HepG2 (cell line): ENCODE measurements at regions not wholly inside any gene's neighbourhood (a gene's known extent, or its start where the extent isn't known, plus 50 kb on each side); places are given as distances from the start of the nearest gene placed in this dataset.

Experiments
- ATAC-seq: fragments of 200-7000 bp; cut with Tn5 transposase; 3 replicates; pipeline ENCODE4 v1.9.1; 2020; ENCODE audit warnings: mild to moderate bottlenecking, moderate library complexity
- BruUV-seq: library from RNA; stranded (reverse); fragments of 400-500 nt; replicated peaks from 2 replicates; lab custom pipeline; 2021; lab: Mats Ljungman, UMichigan
- CTCF ChIA-PET: fragments of 300-600 bp; formaldehyde crosslinking; extraction: SDS; loops from one replicate; lab custom pipeline; 2021; ENCODE audit warnings: low total read pairs, inconsistent platforms, low intra/inter-chr PET ratio; lab: Yijun Ruan, JAX
- POLR2A ChIA-PET: fragments of 350-600 bp; sonication (Branson Sonifier 250); formaldehyde crosslinking; loops from one replicate; lab custom pipeline; 2020; ENCODE audit warnings: antibody characterized with exemption, inconsistent platforms; lab: Yijun Ruan, JAX
- DNase-seq: peaks from one replicate; pipeline ENCODE4 v3.0.0-alpha.2; 2015; ENCODE audit warnings: low spot score
- FAIRE-seq: peaks from 3 replicates; lab custom pipeline; 2011; peaks lifted over from hg19 to GRCh38; lab: Jason Lieb, UNC
- H2AFZ ChIP-seq: one replicate; pipeline ENCODE4 v1.6.1; 2011; ENCODE audit warnings: low read length, inconsistent platforms
- H3K27ac ChIP-seq: fragments of 300-600 bp; 3 replicates; pipeline ENCODE4 v1.8.0; 2011; ENCODE audit warnings: mixed run types, mild to moderate bottlenecking, mixed read lengths, low read length, inconsistent platforms; ENCODE audit not compliant: insufficient read depth; ENCODE audit errors: extremely low read length
- H3K27me3 ChIP-seq, 2 experiments: fragments of 200-600 bp in 1 of 2; 2 replicates in 1 of 2; 3 replicates in 1 of 2; pipeline versions ENCODE4 v1.6.0 to v1.8.0; 2011; ENCODE audit warnings: low read length in 2 of 2, mild to moderate bottlenecking in 2 of 2, moderate library complexity in 2 of 2, inconsistent platforms in 1 of 2; ENCODE audit not compliant: insufficient read depth in 2 of 2, control insufficient read depth in 1 of 2
- H3K36me3 ChIP-seq, 2 experiments: fragments of 200-600 bp in 1 of 2; replicated peaks in 1 of 2; 2 replicates in 1 of 2; 3 replicates in 1 of 2; pipeline versions ENCODE4 v1.5.1 to v1.8.0; 2011; ENCODE audit warnings: low read length in 2 of 2, inconsistent platforms in 1 of 2; ENCODE audit not compliant: insufficient read depth in 2 of 2, control insufficient read depth in 1 of 2
- H3K4me1 ChIP-seq: 2 replicates; pipeline ENCODE4 v1.5.1; 2012; ENCODE audit warnings: low read length, inconsistent platforms; ENCODE audit not compliant: insufficient read depth
- H3K4me2 ChIP-seq: 2 replicates; pipeline ENCODE4 v1.6.0; 2011; ENCODE audit warnings: low read depth, low read length, inconsistent platforms
- H3K4me3 ChIP-seq, 3 experiments: fragments of 200-600 bp in 1 of 3; sonication (generic), shearing (Covaris generic) in 1 of 3; replicated peaks in 1 of 3; 2 replicates each; pipeline ENCODE4 v1.5.1; 2011 to 2016; ENCODE audit warnings: low read length in 3 of 3, inconsistent platforms in 2 of 3, low read depth in 2 of 3, mild to moderate bottlenecking in 2 of 3, control low read depth in 1 of 3, mixed read lengths in 1 of 3; ENCODE audit not compliant: insufficient read depth in 1 of 3
- H3K79me2 ChIP-seq: one replicate; pipeline ENCODE4 v1.6.1; 2011; ENCODE audit warnings: low read length, inconsistent platforms; ENCODE audit not compliant: insufficient read depth
- H3K9ac ChIP-seq: 2 replicates; pipeline ENCODE4 v1.6.0; 2011; ENCODE audit warnings: mild to moderate bottlenecking, low read depth, low read length, inconsistent platforms; ENCODE audit not compliant: insufficient read depth
- H3K9me3 ChIP-seq: 2 replicates; pipeline ENCODE4 v1.5.1; 2012; ENCODE audit warnings: mild to moderate bottlenecking, low read length
- H4K20me1 ChIP-seq: 2 replicates; pipeline ENCODE4 v1.6.0; 2011; ENCODE audit warnings: inconsistent platforms, mild to moderate bottlenecking, low read length, moderate library complexity; ENCODE audit not compliant: insufficient read depth
- DRAP1 ChIP-seq: IDR thresholded peaks from 2 replicates; pipeline ENCODE4 v1.6.1; 2016; ENCODE audit warnings: missing genetic modification reagents, missing compliant biosample characterization
- MAX ChIP-seq: IDR thresholded peaks from 2 replicates; pipeline ENCODE4 v1.6.1; 2012; ENCODE audit warnings: inconsistent platforms
- NCOA1 ChIP-seq: sonication (generic); formaldehyde crosslinking; IDR thresholded peaks from 2 replicates; pipeline ENCODE4 v1.9.0; 2021; ENCODE audit warnings: missing genetic modification reagents
- POLR2AphosphoS2 ChIP-seq: IDR thresholded peaks from 2 replicates; pipeline ENCODE4 v1.6.1; 2011; ENCODE audit warnings: low read depth, low read length, improper control_type of control experiment
- RBM22 ChIP-seq: fragments of 200-400 bp; formaldehyde crosslinking; optimal IDR thresholded peaks from 2 replicates; pipeline ENCODE3; 2017; ENCODE audit warnings: mild to moderate bottlenecking, low read length, moderate library complexity
- TOE1 ChIP-seq: sonication (generic); formaldehyde crosslinking; IDR thresholded peaks from 2 replicates; pipeline ENCODE4 v1.4.0; 2020; ENCODE audit warnings: mild to moderate bottlenecking, missing genetic modification reagents
- ZBTB46 ChIP-seq: sonication (generic); formaldehyde crosslinking; IDR thresholded peaks from 2 replicates; pipeline ENCODE4 v1.4.0; 2020; ENCODE audit warnings: mild to moderate bottlenecking, missing genetic modification reagents, borderline replicate concordance
- ZSCAN9 ChIP-seq: IDR thresholded peaks from 2 replicates; pipeline ENCODE4 v1.6.1; 2016; ENCODE audit warnings: borderline replicate concordance
- WGBS: methylation state at CpG from one replicate; pipeline ENCODE4 v1.1.6; 2017; ENCODE audit warnings: low lambda C conversion rate; 5-methylcytosine and 5-hydroxymethylcytosine counted together
- in situ Hi-C: cut with HindIII; loops from 2 replicates; pipeline ENCODE4 v1.10.0; 2017; ENCODE audit warnings: low pct_unique_long_range_greater_than_20kb; ENCODE audit not compliant: extremely low pct_ligation_motif_present
- intact Hi-C: fragments of 100-400 bp; cut with micrococcal nuclease; formaldehyde crosslinking; loops from one replicate; pipeline ENCODE4 v1.10.0; 2022; ENCODE audit not compliant: unreplicated experiment

GRCh38 chr2:40831321-40831873 lies 379.5 kb upstream of the SLC8A1 start (continued):
- no peak for TF ChIP-seq MAX
- no peak for TF ChIP-seq RBM22
- TF ChIP-seq ZBTB46 = no peak
- no peak for TF ChIP-seq NCOA1 (CRISPR knock-in tag)

- Histone ChIP-seq H3K27me3 (no peaks in the 10 kb centered on the region), H3K27ac (no peak overlapping the region), H3K36me3 (no peaks in the 10 kb centered on the region), H3K79me2 (no peaks in the 10 kb centered on the region), H3K4me1 (no peaks in the 10 kb centered on the region), H2AFZ (no peak overlapping the region), H3K4me3 (no peak overlapping the region), H4K20me1 (no peaks in the 10 kb centered on the region), H3K9ac (no peak overlapping the region), H3K9me3 (no peaks in the 10 kb centered on the region), H3K4me2 (no peak overlapping the region)
- in situ Hi-C loops (no loop called here), intact Hi-C loops (no loop called here)
- ChIA-PET POLR2A (no interaction called here), CTCF (no interaction called here)
- no peak for FAIRE-seq
- ATAC-seq = no peak
- BruUV-seq = no TSS peak
- TF ChIP-seq ZSCAN9 (no peak), DRAP1 (CRISPR knock-in tag) (no peak), POLR2AphosphoS2 (no peak), TOE1 (CRISPR knock-in tag) (no peak)
- no peak for DNase-seq
- 0% methylated on average over 2 of the region's 2 CpGs for WGBS
Observed at GRCh38 chr2:40841856-40842255, 390.0 kb upstream of the SLC8A1 start.
